Renal pelvis (tissue), 1 donor: ENCODE measurements at regions not wholly inside any gene's neighbourhood (a gene's known extent, or its start where the extent isn't known, plus 50 kb on each side); places are given as distances from the start of the nearest gene placed in this dataset.
"Not testable (repeated sequence)": the region's sequence is repeated elsewhere in the genome, so short reads cannot be mapped to it uniquely, and the experiment has no call there.

ENCODE experiments used
- DNase-seq: peaks from one replicate; pipeline ENCODE4 v3.0.0-alpha.2; 2013

- no peak for DNase-seq
These were observed 554.8 kb upstream of the SGCD start for GRCh38 chr5:155772009-155772662.

GRCh38 chr5:155773680-155774079 lies 553.3 kb upstream of the SGCD start:
- no peak for DNase-seq

- DNase-seq = no peak
These were observed 546.7 kb upstream of the SGCD start for GRCh38 chr5:155780260-155780659.

GRCh38 chr5:155783246-155783645 lies 543.7 kb upstream of the SGCD start:
- DNase-seq = no peak

GRCh38 chr5:155783791-155784190 lies 543.2 kb upstream of the SGCD start:
- no peak for DNase-seq

GRCh38 chr5:155786108-155786507 lies 540.9 kb upstream of the SGCD start:
- DNase-seq = no peak

GRCh38 chr5:155792873-155793272 lies 534.1 kb upstream of the SGCD start:
- no peak for DNase-seq

GRCh38 chr5:155794795-155795194 lies 532.2 kb upstream of the SGCD start:
- no peak for DNase-seq

GRCh38 chr5:155799308-155799707 lies 527.7 kb upstream of the SGCD start:
- DNase-seq = no peak

- no peak for DNase-seq
These were observed 518.9 kb upstream of the SGCD start for GRCh38 chr5:155807884-155808576.

- DNase-seq = no peak
These were observed 511.7 kb upstream of the SGCD start for GRCh38 chr5:155815248-155815647.

- DNase-seq = no peak
These were observed 504.8 kb upstream of the SGCD start for GRCh38 chr5:155822177-155822576.

- DNase-seq = no peak
These were observed 500.1 kb upstream of the SGCD start for GRCh38 chr5:155826611-155827507.

- DNase-seq = not testable (repeated sequence)
These were observed 499.5 kb upstream of the SGCD start for GRCh38 chr5:155827508-155827815.

- no peak for DNase-seq
These were observed 499.0 kb upstream of the SGCD start for GRCh38 chr5:155827949-155828348.

- no peak for DNase-seq
These were observed 495.5 kb upstream of the SGCD start for GRCh38 chr5:155831491-155831890.

GRCh38 chr5:155833287-155833686 lies 493.7 kb upstream of the SGCD start:
- DNase-seq = no peak

- no peak for DNase-seq
These were observed 492.5 kb upstream of the SGCD start for GRCh38 chr5:155834271-155834975.

- DNase-seq = no peak
These were observed 490.7 kb upstream of the SGCD start for GRCh38 chr5:155836089-155836803.

- no peak for DNase-seq
These were observed 488.6 kb upstream of the SGCD start for GRCh38 chr5:155838394-155838793.

- peak; percentile 8 for DNase-seq
These were observed 487.5 kb upstream of the SGCD start for GRCh38 chr5:155839251-155840037.
